ENCODE measurements at regions not wholly inside any gene's neighbourhood (a gene's known extent, or its start where the extent isn't known, plus 50 kb on each side); places are given as distances from the start of the nearest gene placed in this dataset.

- no peak for TF ChIP-seq CTCF (conservative IDR thresholded peaks at IDR 0.05; ENCODE audit: low read length)
- TF ChIP-seq EZH2phosphoT487 (IDR thresholded peaks at IDR 0.05; ENCODE audit: borderline replicate concordance): no peak
Measured at GRCh38 chr4:152032722-152033131, 271.9 kb upstream of the GATB start.

All from Loucy (cell line).